ENCODE measurements at regions not wholly inside any gene's neighbourhood (a gene's known extent, or its start where the extent isn't known, plus 50 kb on each side); places are given as distances from the start of the nearest gene placed in this dataset.
"Not testable (repeated sequence)": the region's sequence is repeated elsewhere in the genome, so short reads cannot be mapped to it uniquely, and the experiment has no call there.

DNA sequence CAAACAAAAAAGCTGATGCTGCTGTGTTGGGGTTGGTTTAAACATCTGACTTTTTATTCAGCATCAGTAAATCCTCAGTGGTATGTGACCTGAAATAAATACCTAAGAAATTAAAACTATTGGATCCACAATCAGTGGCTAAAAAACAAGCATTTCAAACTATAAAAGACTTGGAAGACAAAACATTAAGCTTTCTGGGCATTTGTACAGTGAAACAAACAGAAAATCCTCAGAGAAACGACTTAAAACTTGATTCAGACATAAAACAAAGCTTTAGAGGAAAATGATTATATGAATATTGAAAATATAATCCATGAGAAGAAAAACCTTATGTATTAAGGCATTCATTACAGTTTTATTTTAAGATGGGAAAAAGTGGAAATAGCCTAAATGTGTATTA, 213.3 kb upstream of the INTU start:
- no peak for DNase-seq (ENCODE audit: low read depth in 4 of 4, low spot score in 2 of 4)

DNA sequence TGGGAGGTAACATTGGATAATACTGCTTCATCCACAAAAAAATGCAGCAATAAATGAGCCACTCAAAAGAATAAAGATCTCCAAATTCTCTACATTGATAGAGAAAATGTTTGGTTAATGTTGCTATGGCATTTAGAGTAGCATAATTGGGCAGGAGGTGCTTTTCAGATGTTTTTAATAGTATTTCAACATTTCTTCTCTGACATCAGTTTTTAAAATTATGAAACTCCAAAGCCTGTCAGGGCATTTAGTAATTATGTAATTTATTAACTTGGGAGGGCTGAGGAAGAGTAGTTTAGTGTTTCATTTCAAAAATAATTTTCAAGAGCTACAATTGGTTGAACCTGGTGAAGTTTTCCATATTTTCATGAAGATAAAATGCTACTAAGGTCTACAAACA, 211.3 kb upstream of the INTU start:
- DNase-seq (ENCODE audit: low read depth in 4 of 4, low spot score in 2 of 4): no peak

DNA sequence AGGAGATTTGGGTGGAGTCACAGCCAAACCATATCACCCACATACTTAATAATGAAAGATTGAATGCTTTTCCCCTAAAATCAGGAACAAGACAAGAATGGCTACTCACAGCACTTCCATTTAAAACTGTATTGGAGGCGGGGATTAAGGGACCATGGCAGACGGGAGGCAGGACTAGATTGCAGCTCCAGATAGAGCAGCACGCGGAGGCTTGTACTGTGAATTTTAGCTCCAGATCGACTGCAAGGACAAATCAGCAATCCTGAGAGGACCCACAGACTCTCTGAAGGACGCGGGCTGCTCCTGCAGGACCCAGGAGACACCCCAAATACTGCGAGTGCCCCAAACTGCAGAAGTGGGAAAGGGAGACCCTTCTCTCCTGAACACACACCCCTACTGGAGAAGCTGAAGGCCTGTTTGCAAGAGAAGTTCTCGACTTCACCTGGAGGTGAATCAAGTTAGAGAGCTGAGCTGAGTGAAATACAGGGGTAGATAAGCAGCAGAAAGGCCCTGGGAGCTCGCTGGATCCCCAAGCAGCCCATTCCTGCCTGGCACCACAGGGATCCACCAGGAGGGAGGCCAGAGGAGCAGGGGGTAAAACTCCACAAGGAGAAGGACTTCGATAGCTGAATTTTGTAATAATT, 207.4 kb upstream of the INTU start:
- DNase-seq (ENCODE audit: low read depth in 4 of 4, low spot score in 2 of 4): no peak

DNA sequence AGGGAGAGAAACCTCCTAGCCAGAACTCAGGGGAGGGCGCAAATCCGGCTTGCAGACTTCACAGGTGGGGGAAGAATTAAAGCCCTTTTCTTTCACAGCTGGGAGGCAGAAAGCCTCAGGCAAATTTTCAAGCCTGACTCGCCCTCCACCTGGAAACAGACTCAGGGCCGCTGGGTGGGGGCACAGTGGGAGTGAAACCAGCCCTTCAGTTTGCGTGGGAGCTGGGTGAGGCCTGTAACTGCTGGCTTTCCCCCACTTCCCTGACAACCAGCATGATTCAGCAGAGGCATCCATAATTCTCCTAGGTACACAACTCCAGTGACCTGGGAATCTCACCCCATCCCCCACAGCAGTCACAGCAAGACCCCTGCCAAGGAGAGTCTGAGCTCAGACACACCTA, 206.9 kb upstream of the INTU start:
- DNase-seq (ENCODE audit: low read depth in 4 of 4, low spot score in 2 of 4): no peak

DNA sequence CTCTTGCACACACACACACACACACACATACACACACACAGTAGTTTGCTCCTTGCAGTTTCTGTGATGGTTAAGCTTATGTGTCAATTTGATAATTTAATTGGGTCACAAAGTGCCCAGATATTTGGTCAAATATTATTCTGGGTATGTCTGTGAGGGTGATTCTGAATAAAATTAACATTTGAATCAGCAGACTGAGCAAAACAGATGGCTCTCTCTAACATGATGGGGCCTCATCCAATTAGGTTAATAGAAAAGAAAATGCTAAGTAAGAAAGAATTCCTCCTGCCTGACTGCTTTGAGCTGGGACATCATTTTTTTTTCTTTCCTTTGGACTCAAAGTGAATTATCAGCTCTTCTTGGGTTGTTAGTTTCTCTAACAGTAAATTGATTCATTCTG, 191.2 kb upstream of the INTU start:
- no peak for DNase-seq (ENCODE audit: low read depth in 4 of 4, low spot score in 2 of 4)

DNA sequence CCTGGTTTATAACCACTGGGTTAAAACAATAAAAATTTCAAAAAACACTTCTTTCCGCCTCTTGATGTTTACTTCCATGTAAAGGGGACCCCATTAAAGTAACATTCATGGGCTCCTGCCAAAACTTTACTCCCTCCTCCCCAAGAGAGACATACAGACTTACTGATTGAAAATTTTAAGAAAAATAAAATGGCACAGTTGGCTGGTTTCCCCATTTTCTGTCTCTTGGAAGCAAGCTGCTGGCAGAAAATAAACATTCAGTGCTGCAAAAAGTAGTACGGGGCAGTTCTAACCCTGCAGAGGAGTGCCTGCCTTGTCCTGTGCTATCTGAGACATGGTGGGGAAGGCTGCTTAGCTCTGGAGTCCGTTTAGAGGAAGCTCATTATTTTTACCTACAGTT, 187.3 kb upstream of the INTU start:
- DNase-seq (ENCODE audit: low read depth in 4 of 4, low spot score in 2 of 4): no peak

DNA sequence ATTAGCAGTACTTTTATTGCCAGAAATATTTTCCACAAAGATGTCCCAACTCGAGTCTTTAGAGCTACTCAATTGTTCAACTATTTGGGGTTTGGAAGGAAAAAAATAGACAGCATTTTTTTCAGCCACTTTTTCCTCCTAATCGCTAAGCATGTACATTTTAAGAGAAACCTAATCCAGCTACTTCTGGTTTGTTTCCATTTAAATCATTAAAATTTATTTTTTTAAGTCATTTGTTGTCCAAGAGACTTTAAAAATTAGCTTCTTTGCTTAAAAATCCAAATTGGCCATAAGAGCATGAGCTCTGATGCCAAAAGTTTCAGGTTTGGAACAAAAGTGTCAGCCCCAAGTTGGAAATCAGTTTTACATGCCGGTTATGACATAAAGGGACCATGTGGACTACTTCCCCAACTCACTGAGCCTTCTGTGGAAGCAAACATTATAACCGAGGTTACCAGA, 186.3 kb upstream of the INTU start:
- DNase-seq (ENCODE audit: low read depth in 4 of 4, low spot score in 2 of 4): peak in 1 of 4 donors; percentile 20

DNA sequence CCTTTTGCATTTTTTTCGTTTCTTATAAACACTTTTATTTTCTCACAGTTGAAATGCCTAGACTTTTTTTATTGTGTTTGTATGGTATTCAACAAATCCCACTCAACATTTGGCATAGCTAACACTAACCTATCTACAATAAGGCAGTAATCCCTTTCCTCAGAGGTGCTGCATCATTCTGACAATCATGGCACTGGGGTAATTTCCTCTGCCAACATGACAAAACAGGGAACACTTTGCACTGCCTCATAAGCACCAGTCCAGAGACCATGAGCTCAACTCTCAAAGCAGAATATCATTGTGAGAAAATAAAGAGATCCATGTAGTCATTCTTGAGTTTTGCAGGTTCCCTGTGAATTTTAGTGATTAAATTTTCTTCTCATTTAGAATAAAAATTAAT, 183.8 kb upstream of the INTU start:
- DNase-seq (ENCODE audit: low read depth in 4 of 4, low spot score in 2 of 4): no peak

DNA sequence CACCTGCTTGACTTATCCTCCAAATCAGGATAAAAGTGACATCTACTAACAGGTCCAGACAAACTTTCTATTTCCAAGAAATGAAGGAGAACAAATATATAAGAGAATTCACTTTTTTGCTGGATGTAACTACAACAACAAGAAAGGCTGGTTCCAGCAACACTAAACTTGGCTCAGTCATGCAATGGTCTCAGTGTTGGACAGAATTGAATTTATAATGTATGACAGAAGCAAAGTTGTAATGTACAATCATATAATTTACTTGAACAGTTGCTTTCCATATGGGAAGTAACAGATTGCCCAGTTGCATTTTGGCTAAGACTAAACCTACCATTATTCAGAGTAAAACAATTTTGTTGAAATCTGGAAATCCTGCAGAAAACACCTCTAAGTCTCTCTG, 183.3 kb upstream of the INTU start:
- DNase-seq (ENCODE audit: low read depth in 4 of 4, low spot score in 2 of 4): no peak

DNA sequence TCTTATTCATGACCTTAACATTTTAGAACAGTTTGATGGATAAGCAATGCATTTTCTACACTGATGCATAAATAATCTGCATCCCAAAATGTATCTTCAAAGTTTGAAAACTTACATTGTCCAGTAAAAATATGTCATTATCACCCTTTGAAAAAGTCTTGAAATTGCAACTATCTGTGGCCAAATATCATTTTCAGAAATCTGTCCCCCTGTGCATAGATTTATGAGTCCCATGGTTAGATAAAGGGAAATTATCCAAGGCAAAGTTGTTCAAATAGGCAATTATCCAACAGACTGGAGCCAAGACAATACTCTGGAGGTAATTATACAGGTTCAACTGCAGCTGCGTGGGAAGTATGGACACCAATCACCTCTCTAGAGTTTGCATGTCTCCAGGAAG, 182.5 kb upstream of the INTU start:
- no peak for DNase-seq (ENCODE audit: low read depth in 4 of 4, low spot score in 2 of 4)

DNA sequence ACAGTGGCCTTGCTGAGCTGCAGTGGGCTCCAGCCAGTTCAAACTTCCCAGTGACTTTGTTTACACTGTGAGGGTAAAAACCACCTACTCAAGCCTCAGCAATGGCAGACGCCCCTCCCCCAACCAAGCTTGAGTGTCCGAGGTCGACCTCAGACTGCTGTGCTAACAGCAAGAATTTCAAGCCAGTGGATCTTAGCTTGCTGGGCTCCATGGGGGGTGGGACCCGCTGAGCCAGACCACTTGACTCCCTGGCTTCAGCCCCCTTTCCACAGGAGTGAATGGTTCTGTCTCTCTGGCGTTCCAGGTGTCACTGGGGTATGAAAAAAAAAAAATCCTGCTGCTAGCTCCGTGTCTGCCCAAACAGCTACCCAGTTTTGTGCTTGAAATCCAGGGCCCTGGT, 168.9 kb upstream of the INTU start:
- DNase-seq (ENCODE audit: low read depth in 4 of 4, low spot score in 2 of 4): no peak

DNA sequence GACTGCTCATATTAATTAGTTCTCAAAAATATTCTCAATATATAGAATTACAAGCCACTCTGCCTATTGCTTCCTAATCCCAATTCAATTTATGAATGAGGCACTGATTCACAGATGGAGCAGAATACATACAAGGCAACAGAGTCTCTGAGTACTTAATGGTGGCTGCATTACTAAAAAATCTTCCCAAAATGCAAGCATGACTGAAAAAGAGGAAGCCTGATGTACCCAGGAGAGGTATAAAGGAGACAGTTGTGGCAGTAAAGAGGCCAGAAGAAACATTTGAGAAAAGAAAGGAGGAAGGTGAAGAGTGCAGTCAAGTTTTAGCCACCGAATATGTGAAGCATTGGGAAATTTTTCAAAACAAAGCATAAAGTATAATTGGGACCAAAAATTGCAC, 163.2 kb upstream of the INTU start:
- DNase-seq (ENCODE audit: low read depth in 4 of 4, low spot score in 2 of 4): no peak

DNA sequence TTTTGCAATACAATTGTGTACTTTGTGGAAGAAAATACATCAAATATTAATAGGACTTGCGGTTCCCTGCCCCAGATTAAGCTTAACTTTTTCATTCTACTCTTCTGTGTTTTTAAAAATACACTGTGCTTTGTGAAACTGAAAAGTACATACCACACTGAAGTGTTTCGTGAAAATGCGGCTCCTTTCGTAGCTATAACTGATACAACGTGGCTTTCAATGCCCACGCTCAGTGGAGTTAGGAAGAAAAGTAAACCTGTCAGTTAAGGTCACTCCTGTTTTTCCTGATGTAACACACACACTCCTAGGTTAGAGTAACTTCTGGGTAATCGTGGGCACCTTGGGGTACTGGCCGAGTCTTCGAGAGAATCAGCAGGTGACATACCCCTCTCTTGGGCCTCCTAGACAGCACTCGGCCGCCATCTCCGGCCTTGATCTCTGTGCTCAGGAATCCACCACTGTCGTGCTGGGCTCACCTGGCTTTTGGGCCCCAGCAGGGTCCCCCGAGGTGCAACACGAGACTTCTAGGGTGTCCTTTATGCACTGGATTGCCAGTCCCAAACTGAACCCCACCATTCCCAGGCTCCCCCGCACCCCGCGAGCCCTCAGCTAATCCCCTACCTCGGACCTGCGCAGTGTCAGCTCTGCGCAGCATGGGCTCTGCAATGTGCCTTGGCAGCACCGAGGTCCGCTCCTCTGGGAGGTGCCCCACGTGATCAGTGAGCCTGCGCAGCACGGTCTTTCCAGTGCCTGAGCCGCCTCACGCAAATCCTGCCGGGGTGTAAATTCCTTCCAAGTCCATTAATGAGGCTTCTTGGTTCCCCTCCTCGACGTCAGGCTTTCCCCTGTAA, 162.6 kb upstream of the INTU start:
- no peak for DNase-seq (ENCODE audit: low read depth in 4 of 4, low spot score in 2 of 4)

DNA sequence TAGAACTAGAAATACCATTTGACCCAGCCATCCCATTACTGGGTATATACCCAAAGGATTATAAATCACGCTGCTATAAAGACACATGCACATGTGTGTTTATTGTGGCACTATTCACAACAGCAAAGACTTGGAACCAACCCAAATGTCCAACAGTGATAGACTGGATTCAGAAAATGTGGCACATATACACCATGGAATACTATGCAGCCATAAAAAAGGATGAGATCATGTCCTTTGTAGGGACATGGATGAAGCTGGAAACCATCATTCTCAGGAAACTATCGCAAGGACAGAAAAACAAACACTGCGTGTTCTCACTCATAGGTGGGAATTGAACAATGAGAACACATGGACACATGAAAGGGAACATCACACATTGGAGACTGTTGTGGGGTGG, 154.5 kb upstream of the INTU start:
- DNase-seq (ENCODE audit: low read depth in 4 of 4, low spot score in 2 of 4): not testable (repeated sequence)

DNA sequence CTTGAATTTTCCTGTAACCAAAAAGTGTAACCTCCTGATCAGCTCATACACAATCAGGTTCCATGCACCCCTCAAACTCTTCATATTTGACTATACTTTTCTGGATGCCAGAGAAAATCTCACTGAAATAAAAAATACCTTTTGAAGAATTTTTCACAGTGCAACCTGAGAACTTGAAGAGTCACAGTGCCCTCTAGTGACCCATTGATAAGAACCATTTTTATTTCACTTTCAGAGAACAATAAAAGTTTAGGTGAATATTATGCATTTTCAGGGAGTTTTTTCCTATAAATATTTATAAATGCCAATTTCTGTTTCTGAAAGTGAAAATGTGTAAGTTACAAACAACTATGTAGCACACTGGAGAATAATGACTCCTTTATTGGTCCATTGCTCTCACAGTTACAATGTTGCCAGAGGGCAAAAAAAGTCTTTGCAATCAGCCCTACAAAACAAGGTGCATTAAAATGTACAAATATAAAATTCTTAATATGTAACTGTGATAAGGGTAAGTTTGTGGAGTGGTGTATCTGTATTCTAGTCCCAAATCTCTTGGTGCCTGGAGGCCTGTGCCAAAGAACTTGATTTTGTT, 153.6 kb upstream of the INTU start:
- peak; percentile 11 to 63 (median 20) for DNase-seq (ENCODE audit: low read depth in 4 of 4, low spot score in 2 of 4)

DNA sequence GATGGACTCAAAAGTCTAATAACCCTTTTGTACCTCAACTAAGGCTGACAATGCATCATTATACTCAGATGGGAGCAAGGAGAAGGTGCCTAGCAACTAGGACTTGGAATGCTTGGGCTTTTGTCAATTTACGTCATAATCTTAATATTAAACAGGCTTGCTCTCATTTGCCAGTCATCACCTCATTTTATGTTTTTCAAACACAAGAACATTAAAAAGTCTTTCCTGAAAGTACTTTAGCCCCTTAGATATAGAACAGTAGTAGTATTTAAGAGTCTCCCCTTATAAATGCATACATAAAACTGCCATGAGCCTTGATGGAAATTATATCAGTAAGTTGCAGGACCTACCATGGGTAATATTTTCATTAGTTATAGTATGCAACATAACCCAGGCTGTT, 150.7 kb upstream of the INTU start:
- DNase-seq (ENCODE audit: low read depth in 4 of 4, low spot score in 2 of 4): no peak

DNA sequence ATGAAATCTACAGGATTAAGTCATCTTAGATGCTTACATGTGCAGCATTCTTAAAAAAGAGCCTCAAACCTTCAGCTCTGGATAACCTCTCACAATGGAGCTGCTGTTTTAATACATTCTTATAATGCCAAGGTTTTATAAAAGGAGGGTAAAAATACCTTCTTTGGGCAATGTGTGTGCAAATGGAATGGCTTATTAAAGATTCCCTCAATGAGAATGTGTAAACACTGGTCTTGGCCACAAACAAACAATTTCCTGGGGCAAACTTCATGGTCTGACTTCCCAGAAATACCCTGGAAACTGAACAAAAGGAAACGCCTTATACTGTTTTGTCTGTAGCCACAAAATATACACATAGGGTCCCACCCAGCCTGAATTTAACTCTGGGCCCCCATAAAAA, 148.6 kb upstream of the INTU start:
- no peak for DNase-seq (ENCODE audit: low read depth in 4 of 4, low spot score in 2 of 4)

DNA sequence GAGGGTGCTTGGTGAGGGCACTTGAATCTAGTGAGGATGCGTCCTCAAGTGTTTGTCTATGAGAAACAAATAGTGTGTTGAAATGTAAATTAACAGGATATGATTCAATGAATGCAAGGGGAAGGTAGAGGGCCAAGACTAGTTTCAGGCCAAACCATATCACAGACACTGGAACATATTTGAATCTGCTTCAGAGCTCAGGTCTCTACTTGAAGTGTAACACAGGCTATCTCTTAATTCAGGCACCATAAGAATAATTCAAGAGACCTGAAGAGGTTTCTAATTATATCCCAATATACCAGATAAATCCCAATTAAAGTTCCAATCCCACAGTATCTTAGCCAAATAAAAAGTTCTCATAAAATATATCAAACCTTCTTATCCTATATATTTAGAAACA, 146.5 kb upstream of the INTU start:
- no peak for DNase-seq (ENCODE audit: low read depth in 4 of 4, low spot score in 2 of 4)

DNA sequence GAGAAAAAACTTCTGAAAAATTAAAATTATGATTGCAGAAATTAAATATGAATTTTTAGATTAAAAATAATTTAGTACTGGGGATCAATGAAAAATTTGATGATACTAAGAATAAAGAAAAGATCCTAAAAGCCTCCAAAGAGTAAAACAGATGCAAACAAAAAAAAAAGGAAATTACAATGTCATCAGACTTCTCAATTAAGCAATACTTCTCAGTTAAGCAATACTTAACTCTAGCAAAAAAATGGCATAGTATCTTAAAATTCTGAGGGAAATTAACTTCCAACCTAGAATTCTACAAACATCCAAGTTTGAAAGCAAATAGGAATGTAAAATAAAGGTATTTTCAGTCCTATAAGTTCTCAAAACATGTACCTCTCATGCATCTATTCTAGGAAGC, 141.2 kb upstream of the INTU start:
- no peak for DNase-seq (ENCODE audit: low read depth in 4 of 4, low spot score in 2 of 4)

DNA sequence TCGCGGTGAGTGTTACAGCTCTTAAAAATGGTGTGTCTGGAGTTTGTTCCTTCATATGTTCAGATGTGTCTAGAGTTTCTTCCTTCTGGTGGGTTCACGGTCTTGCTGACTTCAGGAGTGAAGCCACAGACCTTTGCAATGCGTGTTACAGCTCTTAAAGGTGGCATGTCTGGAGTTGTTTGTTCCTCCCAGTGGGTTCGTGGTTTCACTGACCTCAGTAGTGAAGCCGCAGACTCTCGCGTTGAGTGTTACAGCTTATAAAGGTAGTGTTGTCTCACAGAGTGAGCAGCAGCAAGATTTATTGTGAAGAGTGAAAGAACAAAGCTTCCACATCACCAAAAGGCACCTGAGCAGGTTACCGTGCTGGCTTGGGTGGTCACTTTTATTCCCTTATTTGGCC, 135.9 kb upstream of the INTU start:
- not testable (repeated sequence) for DNase-seq (ENCODE audit: low read depth in 4 of 4, low spot score in 2 of 4)

DNA sequence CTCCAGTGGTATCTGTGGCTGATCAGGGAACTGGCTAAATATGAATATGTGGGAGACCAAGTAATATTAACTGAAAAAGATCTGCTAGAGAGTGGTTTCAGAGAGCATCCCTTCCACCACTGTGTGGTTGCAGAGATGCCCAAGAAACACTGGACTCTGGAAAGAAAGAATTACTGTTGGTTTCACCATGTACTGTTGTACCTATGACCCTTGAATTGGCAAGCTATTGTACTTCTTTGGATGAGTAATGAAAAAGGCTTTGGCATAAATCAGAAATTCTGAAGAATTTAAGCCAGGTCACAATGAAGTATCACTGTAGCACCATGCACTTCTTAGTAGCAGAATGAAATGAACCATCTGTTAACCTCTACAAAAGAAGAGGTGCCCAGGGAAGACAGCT, 134.4 kb upstream of the INTU start:
- no peak for DNase-seq (ENCODE audit: low read depth in 4 of 4, low spot score in 2 of 4)

DNA sequence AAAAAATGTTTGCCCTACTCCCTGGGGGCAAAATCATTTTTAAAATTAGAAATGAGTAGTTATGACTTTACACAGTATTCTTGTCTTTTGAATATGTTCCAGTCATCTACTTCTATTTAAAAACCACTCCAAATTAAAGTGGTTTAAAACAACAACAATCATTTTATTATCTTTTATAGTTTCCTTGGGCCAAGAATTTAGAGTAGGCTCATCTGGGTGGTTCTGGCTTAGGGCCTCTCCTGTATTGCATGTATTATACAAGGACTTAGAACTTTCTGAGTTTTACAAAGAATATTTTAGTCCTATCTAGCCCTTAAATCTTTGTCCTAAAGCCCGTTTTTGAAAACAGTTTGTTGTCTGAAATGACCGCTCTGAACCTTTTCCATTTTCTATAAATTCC, 132.5 kb upstream of the INTU start:
- DNase-seq (ENCODE audit: low read depth in 4 of 4, low spot score in 2 of 4): no peak
